ENCODE measurements at regions not wholly inside any gene's neighbourhood (a gene's known extent, or its start where the extent isn't known, plus 50 kb on each side); places are given as distances from the start of the nearest gene placed in this dataset.

GRCh38 chr15:48020166-48020565 lies 100.6 kb upstream of the SLC24A5 start:
- TF ChIP-seq CTCF (conservative IDR thresholded peaks at IDR 0.05; ENCODE audit: low read length) (no peak), EZH2phosphoT487 (IDR thresholded peaks at IDR 0.05; ENCODE audit: borderline replicate concordance, low read depth, low read length) (no peak)

Measured in OCI-LY7 (cell line).